PFSK-1 (cell line): ENCODE measurements at regions not wholly inside any gene's neighbourhood (a gene's known extent, or its start where the extent isn't known, plus 50 kb on each side); places are given as distances from the start of the nearest gene placed in this dataset.

Source experiments
- FOXP2 ChIP-seq: optimal IDR thresholded peaks from 2 replicates; pipeline ENCODE3; 2011; ENCODE audit warnings: borderline replicate concordance, control low read depth, inconsistent platforms; ENCODE audit not compliant: insufficient read depth; ENCODE audit errors: extremely low read length, extremely low read depth
- POLR2AphosphoS5 ChIP-seq: IDR thresholded peaks from 2 replicates; pipeline ENCODE4 v1.6.1; 2012; ENCODE audit warnings: low read depth, mild to moderate bottlenecking, control low read depth, low read length, moderate library complexity
- SIN3A ChIP-seq: IDR thresholded peaks from 2 replicates; pipeline ENCODE4 v1.6.1; 2012; ENCODE audit warnings: mild to moderate bottlenecking, low read length, moderate library complexity, borderline replicate concordance; ENCODE audit not compliant: insufficient read depth
- TAF1 ChIP-seq: IDR thresholded peaks from 2 replicates; pipeline ENCODE4 v1.6.1; 2012; ENCODE audit warnings: low read length, control low read depth, borderline replicate concordance; ENCODE audit not compliant: insufficient read depth
- TF ChIP-seq, protein P1 (sequence below), 2 experiments: IDR thresholded peaks; 2 replicates each; pipeline versions ENCODE4 v1.6.1 to v1.8.0; 2011 to 2012; ENCODE audit warnings: low read depth in 2 of 2, low read length in 2 of 2, control low read depth in 1 of 2, inconsistent platforms in 1 of 2, mild to moderate bottlenecking in 1 of 2, moderate library complexity in 1 of 2; ENCODE audit not compliant: insufficient read depth in 1 of 2

DNA sequence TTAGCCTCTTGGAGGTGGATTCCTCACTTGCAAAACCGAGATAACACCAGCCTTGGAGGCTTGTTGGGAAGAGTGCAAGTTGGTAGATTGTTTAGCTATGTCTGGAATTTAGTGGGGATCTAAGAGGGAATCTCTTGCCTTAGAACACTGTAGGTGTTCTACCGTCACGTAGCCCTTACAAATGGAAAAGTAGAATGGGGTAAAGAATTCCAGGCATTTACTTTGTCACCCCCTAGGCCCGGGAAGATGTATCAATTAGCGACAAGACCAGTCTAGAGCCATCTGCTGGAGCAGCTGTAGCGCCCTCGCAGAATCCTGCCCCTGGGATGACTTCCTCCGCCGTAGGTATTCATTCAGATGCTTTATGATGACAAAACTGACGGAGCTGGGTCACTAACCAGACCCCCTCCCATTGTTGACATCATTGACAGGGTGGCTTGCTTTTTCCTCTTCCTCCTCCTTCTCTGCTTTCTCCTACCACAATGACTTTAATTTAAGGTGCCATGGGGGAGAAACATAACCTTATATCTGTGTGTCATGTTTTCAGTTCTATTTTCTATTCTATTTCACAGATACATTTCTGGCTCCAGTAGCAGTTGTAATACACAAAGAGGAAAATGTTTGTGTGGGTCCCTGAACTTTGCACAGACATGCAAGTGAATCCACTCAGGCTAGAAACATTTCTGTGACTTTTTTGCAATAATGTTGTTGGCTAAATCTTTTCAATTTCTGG is 262.6 kb upstream of the LYZL1 start:
- TF ChIP-seq TAF1 (no peak), POLR2AphosphoS5 (no peak), SIN3A (no peak), FOXP2 (no peak)
- TF ChIP-seq, protein P1, sequence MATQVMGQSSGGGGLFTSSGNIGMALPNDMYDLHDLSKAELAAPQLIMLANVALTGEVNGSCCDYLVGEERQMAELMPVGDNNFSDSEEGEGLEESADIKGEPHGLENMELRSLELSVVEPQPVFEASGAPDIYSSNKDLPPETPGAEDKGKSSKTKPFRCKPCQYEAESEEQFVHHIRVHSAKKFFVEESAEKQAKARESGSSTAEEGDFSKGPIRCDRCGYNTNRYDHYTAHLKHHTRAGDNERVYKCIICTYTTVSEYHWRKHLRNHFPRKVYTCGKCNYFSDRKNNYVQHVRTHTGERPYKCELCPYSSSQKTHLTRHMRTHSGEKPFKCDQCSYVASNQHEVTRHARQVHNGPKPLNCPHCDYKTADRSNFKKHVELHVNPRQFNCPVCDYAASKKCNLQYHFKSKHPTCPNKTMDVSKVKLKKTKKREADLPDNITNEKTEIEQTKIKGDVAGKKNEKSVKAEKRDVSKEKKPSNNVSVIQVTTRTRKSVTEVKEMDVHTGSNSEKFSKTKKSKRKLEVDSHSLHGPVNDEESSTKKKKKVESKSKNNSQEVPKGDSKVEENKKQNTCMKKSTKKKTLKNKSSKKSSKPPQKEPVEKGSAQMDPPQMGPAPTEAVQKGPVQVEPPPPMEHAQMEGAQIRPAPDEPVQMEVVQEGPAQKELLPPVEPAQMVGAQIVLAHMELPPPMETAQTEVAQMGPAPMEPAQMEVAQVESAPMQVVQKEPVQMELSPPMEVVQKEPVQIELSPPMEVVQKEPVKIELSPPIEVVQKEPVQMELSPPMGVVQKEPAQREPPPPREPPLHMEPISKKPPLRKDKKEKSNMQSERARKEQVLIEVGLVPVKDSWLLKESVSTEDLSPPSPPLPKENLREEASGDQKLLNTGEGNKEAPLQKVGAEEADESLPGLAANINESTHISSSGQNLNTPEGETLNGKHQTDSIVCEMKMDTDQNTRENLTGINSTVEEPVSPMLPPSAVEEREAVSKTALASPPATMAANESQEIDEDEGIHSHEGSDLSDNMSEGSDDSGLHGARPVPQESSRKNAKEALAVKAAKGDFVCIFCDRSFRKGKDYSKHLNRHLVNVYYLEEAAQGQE (IDR thresholded peaks at IDR 0.05; ENCODE audit: insufficient read depth in 1 of 2, low read depth in 2 of 2, low read length in 2 of 2) = no peak
